SK-N-SH (cell line): ENCODE measurements at regions not wholly inside any gene's neighbourhood (a gene's known extent, or its start where the extent isn't known, plus 50 kb on each side); places are given as distances from the start of the nearest gene placed in this dataset.

ENCODE experiments used
- CTCF ChIA-PET: fragments of 300-600, 350-600 bp; formaldehyde crosslinking; extraction: SDS; loops from one replicate; lab custom pipeline; 2021; lab: Yijun Ruan, JAX
- POLR2A ChIA-PET: fragments of 350-600 bp; sonication (Branson Sonifier 250); formaldehyde crosslinking; extraction: SDS; loops from one replicate; lab custom pipeline; 2020; ENCODE audit warnings: antibody characterized with exemption, inconsistent platforms; lab: Yijun Ruan, JAX
- DNase-seq: peaks from one replicate; pipeline ENCODE4 v3.0.0; 2012
- H2AFZ ChIP-seq: fragments of 200-600 bp; sonication (generic); 2 replicates; pipeline ENCODE4 v1.8.1; 2016; ENCODE audit warnings: antibody characterized with exemption, mild to moderate bottlenecking, low read depth
- H3F3A ChIP-seq: fragments of 200-600 bp; sonication (generic); replicated peaks from 2 replicates; pipeline ENCODE3; 2016; ENCODE audit warnings: antibody characterized with exemption, mild to moderate bottlenecking; ENCODE audit not compliant: insufficient read depth
- H3K27ac ChIP-seq, 2 experiments: fragments of 200-500 bp in 1 of 2; fragments of 200-600 bp in 1 of 2; sonication (Bioruptor generic) in 1 of 2; sonication (generic), shearing (Covaris generic) in 1 of 2; 2 replicates each; pipeline versions ENCODE4 v1.5.1 to v1.6.1; 2014 to 2016; ENCODE audit warnings: low read depth in 2 of 2, inconsistent platforms in 1 of 2, low read length in 1 of 2, mild to moderate bottlenecking in 1 of 2, mixed read lengths in 1 of 2
- H3K27me3 ChIP-seq: fragments of 200-600 bp; sonication (generic), shearing (Covaris generic); 2 replicates; pipeline ENCODE4 v1.6.1; 2016; ENCODE audit warnings: mixed run types; ENCODE audit not compliant: insufficient read depth
- H3K36me3 ChIP-seq, 2 experiments: fragments of 200-500 bp in 1 of 2; fragments of 200-600 bp in 1 of 2; sonication (Bioruptor generic) in 1 of 2; sonication (generic) in 1 of 2; replicated peaks in 1 of 2; 2 replicates each; pipeline versions ENCODE3 to v1.5.1; 2014 to 2016; ENCODE audit warnings: low read length in 1 of 2, mild to moderate bottlenecking in 1 of 2; ENCODE audit not compliant: insufficient read depth in 2 of 2, control insufficient read depth in 1 of 2
- H3K4me1 ChIP-seq, 2 experiments: fragments of 200-500 bp in 1 of 2; fragments of 200-600 bp in 1 of 2; sonication (Bioruptor generic) in 1 of 2; sonication (generic), shearing (Covaris generic) in 1 of 2; 2 replicates each; pipeline versions ENCODE4 v1.5.1 to v1.6.1; 2014 to 2016; ENCODE audit warnings: low read depth in 1 of 2, low read length in 1 of 2, mixed run types in 1 of 2; ENCODE audit not compliant: insufficient read depth in 2 of 2, control insufficient read depth in 1 of 2
- H3K4me2 ChIP-seq: fragments of 200-600 bp; sonication (generic), shearing (Covaris generic); 2 replicates; pipeline ENCODE4 v1.6.1; 2017; ENCODE audit warnings: mixed run types
- H3K4me3 ChIP-seq, 2 experiments: fragments of 200-500 bp in 1 of 2; fragments of 200-600 bp in 1 of 2; sonication (Bioruptor generic) in 1 of 2; sonication (generic), shearing (Covaris generic) in 1 of 2; 2 replicates each; pipeline versions ENCODE4 v1.5.1 to v1.8.1; 2014 to 2016; ENCODE audit warnings: low read depth in 2 of 2, inconsistent platforms in 1 of 2, low read length in 1 of 2, mild to moderate bottlenecking in 1 of 2, mixed read lengths in 1 of 2, moderate library complexity in 1 of 2
- H3K79me2 ChIP-seq: fragments of 200-600 bp; sonication (generic); 2 replicates; pipeline ENCODE4 v1.8.1; 2017; ENCODE audit warnings: mild to moderate bottlenecking; ENCODE audit not compliant: insufficient read depth
- H3K9ac ChIP-seq: fragments of 200-600 bp; sonication (generic); 2 replicates; pipeline ENCODE4 v1.6.1; 2017; ENCODE audit warnings: mixed run types
- H3K9me2 ChIP-seq: fragments of 200-600 bp; sonication (generic); 2 replicates; pipeline ENCODE4 v1.6.1; 2017; ENCODE audit warnings: mixed run types
- H3K9me3 ChIP-seq: fragments of 200-600 bp; sonication (generic); 2 replicates; pipeline ENCODE4 v1.6.1; 2017; ENCODE audit warnings: mixed run types, mild to moderate bottlenecking, moderate library complexity
- H4K20me1 ChIP-seq: fragments of 200-600 bp; sonication (generic); 2 replicates; pipeline ENCODE4 v1.6.1; 2017; ENCODE audit warnings: mild to moderate bottlenecking, mixed run types; ENCODE audit not compliant: insufficient read depth
- CHD2 ChIP-seq: fragments of 150-350 bp; IDR thresholded peaks from 2 replicates; pipeline ENCODE4 v1.6.1; 2018; ENCODE audit warnings: low read length; ENCODE audit not compliant: partially characterized antibody
- EP300 ChIP-seq, 2 experiments: IDR thresholded peaks; 2 replicates each; pipeline versions ENCODE4 v1.4.0 to v1.6.1; 2012; ENCODE audit warnings: borderline replicate concordance in 1 of 2, low read depth in 1 of 2, low read length in 1 of 2
- EZH2phosphoT487 ChIP-seq: fragments of 200-600 bp; sonication (generic); IDR thresholded peaks from 2 replicates; pipeline ENCODE4 v1.6.1; 2017; ENCODE audit warnings: low read depth, mixed run types, mild to moderate bottlenecking, antibody characterized with exemption, moderate library complexity, borderline replicate concordance
- FOXM1 ChIP-seq: IDR thresholded peaks from 2 replicates; pipeline ENCODE4 v1.4.0; 2012; ENCODE audit warnings: low read depth, mild to moderate bottlenecking
- GATA2 ChIP-seq: sonication (generic); formaldehyde crosslinking; IDR thresholded peaks from 2 replicates; pipeline ENCODE4 v1.5.0; 2020; ENCODE audit warnings: mild to moderate bottlenecking, missing genetic modification reagents
- MEF2A ChIP-seq: IDR thresholded peaks from 2 replicates; pipeline ENCODE4 v1.4.0; 2012; ENCODE audit warnings: low read depth, borderline replicate concordance
- POLR2AphosphoS5 ChIP-seq: IDR thresholded peaks from 2 replicates; pipeline ENCODE4 v1.6.1; 2012; ENCODE audit warnings: low read depth, low read length
- RAD21 ChIP-seq: IDR thresholded peaks from 2 replicates; pipeline ENCODE4 v1.6.1; 2012; ENCODE audit warnings: mild to moderate bottlenecking, low read length
- RCOR1 ChIP-seq: fragments of 150-350 bp; IDR thresholded peaks from 2 replicates; pipeline ENCODE4 v1.6.1; 2017; ENCODE audit warnings: antibody characterized with exemption, low read length
- YY1 ChIP-seq: IDR thresholded peaks from 2 replicates; pipeline ENCODE4 v1.4.0; 2012; ENCODE audit warnings: low read depth, mild to moderate bottlenecking
- WGBS: methylation state at CpG from one replicate; pipeline ENCODE4 v1.1.6; 2017; ENCODE audit warnings: low lambda C conversion rate; 5-methylcytosine and 5-hydroxymethylcytosine counted together
- TF ChIP-seq, protein P1 (sequence below): IDR thresholded peaks from 2 replicates; pipeline ENCODE4; 2012
- TF ChIP-seq, protein P2 (sequence below): fragments of 200-600 bp; sonication (generic); IDR thresholded peaks from 2 replicates; pipeline ENCODE4 v1.6.1; 2017; ENCODE audit warnings: antibody characterized with exemption, mild to moderate bottlenecking, moderate library complexity
- TF ChIP-seq, protein P3 (sequence below): IDR thresholded peaks from 2 replicates; pipeline ENCODE4 v1.4.0; 2012; ENCODE audit warnings: low read depth
- TF ChIP-seq, protein P4 (sequence below): fragments of 150-350 bp; IDR thresholded peaks from 2 replicates; pipeline ENCODE4 v1.6.1; 2016; ENCODE audit warnings: mild to moderate bottlenecking, low read depth, low read length

DNA sequence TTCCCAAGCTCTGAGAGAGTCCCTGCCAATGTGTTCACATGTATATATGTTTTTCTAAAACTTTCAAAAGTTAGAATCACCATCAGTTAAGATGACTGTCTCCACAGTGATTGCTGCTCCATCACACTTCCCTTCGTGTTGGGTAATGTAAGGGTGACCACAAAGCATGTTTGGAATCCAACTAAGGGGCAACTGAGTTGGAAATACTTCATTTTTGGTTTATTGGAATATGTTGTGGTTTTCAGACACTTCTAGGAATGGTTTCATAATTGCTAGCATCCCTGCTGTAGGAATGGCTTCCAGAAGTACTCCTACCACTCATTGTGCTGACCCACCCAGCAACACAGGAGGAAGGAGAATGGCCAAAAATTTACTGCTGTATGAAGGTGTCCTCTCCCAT lies 212.5 kb upstream of the GULP1 start (continued):
- no peak for TF ChIP-seq RAD21
- 0 out of 2 replicates have a peak, but pooled peaks have one; percentile 37 for TF ChIP-seq MEF2A
- peak in 1 of 2 experiments; percentile 68; a peak in 1 of 4 replicates for TF ChIP-seq EP300 (IDR thresholded peaks at IDR 0.05; ENCODE audit: borderline replicate concordance in 1 of 2, low read depth in 1 of 2, low read length in 1 of 2)
- TF ChIP-seq FOXM1 = no peak; the same call in 1 of the 2 replicates

DNA sequence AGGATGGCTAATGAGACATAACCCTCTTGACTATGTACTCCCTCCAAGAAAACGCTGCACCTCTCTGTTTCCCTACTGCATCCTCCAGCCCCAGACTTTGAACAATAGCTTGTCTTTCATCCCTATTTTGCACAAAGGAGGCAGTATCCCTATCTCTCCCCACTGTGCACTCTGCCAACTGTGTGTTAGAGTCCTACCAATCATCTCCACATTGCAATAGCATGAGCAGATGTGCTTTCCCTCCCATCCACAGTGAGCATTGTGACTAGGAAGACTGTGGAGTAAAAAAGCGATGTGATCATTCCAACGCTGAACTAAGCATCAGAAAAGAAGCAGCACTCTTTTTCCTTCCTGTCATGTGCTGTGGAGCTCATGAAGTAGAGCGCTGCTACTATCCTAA lies 206.3 kb upstream of the GULP1 start:
- no peak overlapping the region for H3K27ac ChIP-seq
- POLR2A ChIA-PET = no interaction called here
- no peaks in the 10 kb centered on the region for H3K79me2 ChIP-seq
- no peak overlapping the region for H3K4me2 ChIP-seq
- WGBS = 60% methylated on average over 4 of the region's 4 CpGs
- no peaks in the 10 kb centered on the region for H4K20me1 ChIP-seq
- H3K9me2 ChIP-seq = no peaks in the 10 kb centered on the region; the same call in 1 of the 2 replicates
- H2AFZ ChIP-seq = no peak overlapping the region
- CTCF ChIA-PET = no interaction called here
- H3K9me3 ChIP-seq = peaks cover 14% of the 10 kb centered on the region; the same call in 1 of the 2 replicates
- no peak overlapping the region for H3K4me3 ChIP-seq
- TF ChIP-seq, protein P1, sequence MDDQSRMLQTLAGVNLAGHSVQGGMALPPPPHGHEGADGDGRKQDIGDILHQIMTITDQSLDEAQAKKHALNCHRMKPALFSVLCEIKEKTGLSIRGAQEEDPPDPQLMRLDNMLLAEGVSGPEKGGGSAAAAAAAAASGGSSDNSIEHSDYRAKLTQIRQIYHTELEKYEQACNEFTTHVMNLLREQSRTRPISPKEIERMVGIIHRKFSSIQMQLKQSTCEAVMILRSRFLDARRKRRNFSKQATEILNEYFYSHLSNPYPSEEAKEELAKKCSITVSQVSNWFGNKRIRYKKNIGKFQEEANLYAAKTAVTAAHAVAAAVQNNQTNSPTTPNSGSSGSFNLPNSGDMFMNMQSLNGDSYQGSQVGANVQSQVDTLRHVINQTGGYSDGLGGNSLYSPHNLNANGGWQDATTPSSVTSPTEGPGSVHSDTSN = no peak
- TF ChIP-seq CHD2 = no peak
- no peak for DNase-seq
- H3K9ac ChIP-seq = no peak overlapping the region
- H3F3A ChIP-seq = no peaks in the 10 kb centered on the region
- no peaks in the 10 kb centered on the region; a peak in 1 of 4 replicates for H3K4me1 ChIP-seq
- H3K36me3 ChIP-seq = no peaks in the 10 kb centered on the region
- H3K27me3 ChIP-seq = no peaks in the 10 kb centered on the region

DNA sequence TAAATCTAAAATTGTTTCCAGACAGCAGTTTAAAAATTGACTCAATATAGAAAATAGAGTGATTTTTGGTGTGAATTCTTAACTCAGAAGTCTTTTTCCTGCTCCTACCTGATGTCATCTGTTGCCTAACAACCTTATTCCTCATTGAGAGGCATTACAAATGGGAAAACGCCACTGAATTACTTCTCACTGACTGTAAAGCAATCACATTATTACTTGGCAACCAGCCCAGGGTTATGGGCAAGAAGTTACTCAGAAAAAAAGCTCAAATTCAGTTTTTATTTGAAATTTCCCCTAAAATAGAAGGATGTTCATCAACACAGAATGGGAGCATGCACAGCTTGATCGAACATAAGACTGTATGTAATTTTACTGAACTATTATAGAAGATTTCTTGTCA lies 201.8 kb upstream of the GULP1 start:
- Histone ChIP-seq H3K4me1 (peaks cover 0 to 3% of the 10 kb centered on the region in 2 experiments; a peak in 2 of 4 replicates), H3K9me3 (peaks cover 14% of the 10 kb centered on the region; the same call in 1 of the 2 replicates), H4K20me1 (no peaks in the 10 kb centered on the region), H3K27ac (no peak overlapping the region), H3K79me2 (no peaks in the 10 kb centered on the region), H3K4me2 (no peak overlapping the region), H3K27me3 (no peaks in the 10 kb centered on the region), H3K9ac (no peak overlapping the region), H2AFZ (no peak overlapping the region), H3K36me3 (no peaks in the 10 kb centered on the region), H3K4me3 (no peak overlapping the region), H3F3A (no peaks in the 10 kb centered on the region), H3K9me2 (no peaks in the 10 kb centered on the region; the same call in 1 of the 2 replicates)
- DNase-seq = no peak
- ChIA-PET CTCF (no interaction called here), POLR2A (no interaction called here)
- WGBS = 64% methylated on average over 2 of the region's 2 CpGs
- TF ChIP-seq EP300 (IDR thresholded peaks at IDR 0.05; ENCODE audit: borderline replicate concordance in 1 of 2, low read depth in 1 of 2, low read length in 1 of 2) (no peak), POLR2AphosphoS5 (no peak), CHD2 (no peak), RCOR1 (no peak), YY1 (no peak), RAD21 (no peak), GATA2 (CRISPR knock-in tag) (no peak), EZH2phosphoT487 (no peak)
- TF ChIP-seq, protein P2, sequence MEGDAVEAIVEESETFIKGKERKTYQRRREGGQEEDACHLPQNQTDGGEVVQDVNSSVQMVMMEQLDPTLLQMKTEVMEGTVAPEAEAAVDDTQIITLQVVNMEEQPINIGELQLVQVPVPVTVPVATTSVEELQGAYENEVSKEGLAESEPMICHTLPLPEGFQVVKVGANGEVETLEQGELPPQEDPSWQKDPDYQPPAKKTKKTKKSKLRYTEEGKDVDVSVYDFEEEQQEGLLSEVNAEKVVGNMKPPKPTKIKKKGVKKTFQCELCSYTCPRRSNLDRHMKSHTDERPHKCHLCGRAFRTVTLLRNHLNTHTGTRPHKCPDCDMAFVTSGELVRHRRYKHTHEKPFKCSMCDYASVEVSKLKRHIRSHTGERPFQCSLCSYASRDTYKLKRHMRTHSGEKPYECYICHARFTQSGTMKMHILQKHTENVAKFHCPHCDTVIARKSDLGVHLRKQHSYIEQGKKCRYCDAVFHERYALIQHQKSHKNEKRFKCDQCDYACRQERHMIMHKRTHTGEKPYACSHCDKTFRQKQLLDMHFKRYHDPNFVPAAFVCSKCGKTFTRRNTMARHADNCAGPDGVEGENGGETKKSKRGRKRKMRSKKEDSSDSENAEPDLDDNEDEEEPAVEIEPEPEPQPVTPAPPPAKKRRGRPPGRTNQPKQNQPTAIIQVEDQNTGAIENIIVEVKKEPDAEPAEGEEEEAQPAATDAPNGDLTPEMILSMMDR = no peak
- TF ChIP-seq, protein P3, sequence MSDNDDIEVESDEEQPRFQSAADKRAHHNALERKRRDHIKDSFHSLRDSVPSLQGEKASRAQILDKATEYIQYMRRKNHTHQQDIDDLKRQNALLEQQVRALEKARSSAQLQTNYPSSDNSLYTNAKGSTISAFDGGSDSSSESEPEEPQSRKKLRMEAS = no peak
- TF ChIP-seq, protein P4, sequence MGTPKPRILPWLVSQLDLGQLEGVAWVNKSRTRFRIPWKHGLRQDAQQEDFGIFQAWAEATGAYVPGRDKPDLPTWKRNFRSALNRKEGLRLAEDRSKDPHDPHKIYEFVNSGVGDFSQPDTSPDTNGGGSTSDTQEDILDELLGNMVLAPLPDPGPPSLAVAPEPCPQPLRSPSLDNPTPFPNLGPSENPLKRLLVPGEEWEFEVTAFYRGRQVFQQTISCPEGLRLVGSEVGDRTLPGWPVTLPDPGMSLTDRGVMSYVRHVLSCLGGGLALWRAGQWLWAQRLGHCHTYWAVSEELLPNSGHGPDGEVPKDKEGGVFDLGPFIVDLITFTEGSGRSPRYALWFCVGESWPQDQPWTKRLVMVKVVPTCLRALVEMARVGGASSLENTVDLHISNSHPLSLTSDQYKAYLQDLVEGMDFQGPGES = no peak
